GM19238 (cell line): ENCODE measurements at regions not wholly inside any gene's neighbourhood (a gene's known extent, or its start where the extent isn't known, plus 50 kb on each side); places are given as distances from the start of the nearest gene placed in this dataset.

Experiments used
- DNase-seq: peaks from one replicate; pipeline ENCODE4 v3.0.0; 2011; ENCODE audit warnings: low spot score; ENCODE audit not compliant: insufficient read length

DNA sequence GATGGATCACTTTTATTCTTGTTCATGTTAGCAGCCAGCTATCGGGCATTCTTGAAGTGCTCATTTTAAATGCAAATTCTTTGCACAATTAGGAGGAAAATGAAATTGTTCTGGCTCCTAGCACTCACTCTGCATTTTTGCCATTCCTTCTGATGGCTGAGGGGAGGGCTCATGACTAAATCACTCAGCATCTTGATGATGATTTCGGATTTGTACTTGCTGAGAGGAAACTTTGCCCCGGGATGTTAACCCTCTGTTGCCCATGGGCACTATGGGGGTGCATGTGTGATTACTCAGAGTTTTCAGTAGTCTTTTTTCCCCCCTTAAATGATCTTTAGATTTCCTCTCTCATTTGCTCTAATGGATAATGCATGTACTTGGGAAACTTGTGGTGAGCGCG lies 299.6 kb upstream of the C2CD4B start:
- DNase-seq = no peak

- DNase-seq = no peak
Observed at GRCh38 chr15:62465173-62465572, 300.1 kb upstream of the C2CD4B start.

GRCh38 chr15:62469478-62469873 lies 304.4 kb upstream of the C2CD4B start:
- no peak for DNase-seq

DNA sequence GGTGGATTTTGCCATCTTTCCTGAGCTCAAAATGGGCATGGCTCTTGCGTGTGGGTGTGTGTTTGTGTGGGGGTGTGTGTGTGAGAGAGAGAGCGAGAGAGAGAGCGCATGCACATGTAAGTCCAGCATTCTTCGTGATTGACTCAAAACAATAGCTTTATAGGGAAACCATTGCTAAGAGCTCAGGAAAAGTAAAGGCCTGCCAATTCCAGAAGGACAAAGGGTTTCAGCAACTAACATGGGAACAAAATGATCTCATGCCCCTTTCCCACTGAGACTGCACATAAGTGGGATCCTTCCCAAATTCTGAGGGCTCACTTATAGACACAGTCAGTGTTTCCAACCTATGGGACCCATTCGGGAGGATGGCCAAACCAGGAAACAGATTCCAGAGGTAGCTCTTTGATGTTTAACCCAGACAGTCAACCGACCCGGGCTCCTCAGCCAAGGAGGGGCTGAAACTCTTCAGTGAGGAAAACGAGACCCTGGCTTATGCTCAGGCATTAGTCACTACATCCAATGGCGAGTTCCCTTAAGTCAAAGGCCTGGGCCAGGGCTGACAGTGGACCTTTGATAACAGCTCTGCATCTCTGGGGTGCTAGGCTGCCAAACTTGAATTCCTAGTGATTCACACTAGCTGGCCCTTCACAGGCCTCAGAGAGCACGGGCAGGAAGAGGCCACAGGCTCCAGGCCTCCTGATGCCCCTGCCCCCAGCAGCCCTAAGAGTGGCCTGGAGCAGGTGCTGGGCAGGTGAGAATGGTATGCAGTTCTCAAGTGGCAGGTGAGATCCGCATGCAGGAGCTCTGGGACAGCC lies 305.0 kb upstream of the C2CD4B start:
- no peak for DNase-seq

DNA sequence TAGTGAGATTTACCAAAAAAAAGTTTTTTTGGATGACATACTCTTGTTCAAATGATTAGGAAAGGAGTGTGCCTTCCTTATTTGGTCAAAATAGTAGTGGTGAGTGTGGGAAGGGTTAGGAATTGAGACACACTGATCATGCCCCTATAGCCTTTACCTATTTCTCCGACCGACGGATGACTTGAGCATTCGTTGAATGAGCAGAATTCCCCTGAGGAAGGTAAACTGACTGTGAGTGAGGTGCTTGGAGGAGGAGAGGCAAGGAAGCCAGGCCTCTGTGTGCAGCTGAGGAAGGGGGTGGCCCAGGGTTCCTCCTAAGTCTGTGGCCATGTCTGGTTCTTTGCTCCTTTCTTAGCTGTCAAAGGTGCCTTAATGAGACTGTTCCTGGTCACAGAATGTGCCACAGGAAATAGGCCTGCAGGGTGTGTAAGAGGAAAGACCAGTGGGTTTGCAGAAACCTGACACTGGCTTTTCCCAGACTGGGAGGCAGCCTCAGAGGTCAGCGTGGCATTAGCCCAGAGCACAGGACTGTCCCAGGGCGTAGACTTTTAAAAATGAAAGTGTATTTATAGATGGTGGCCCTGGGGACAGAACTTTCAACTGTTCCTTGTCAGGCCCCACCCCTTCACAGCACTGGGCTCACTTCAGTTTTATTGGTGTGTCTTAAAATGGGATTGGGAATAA lies 307.7 kb upstream of the C2CD4B start:
- DNase-seq = no peak

- no peak for DNase-seq
Observed at GRCh38 chr15:62474021-62474770, 309.1 kb upstream of the C2CD4B start.

- no peak for DNase-seq
Observed at GRCh38 chr15:62474771-62475124, 309.7 kb upstream of the C2CD4B start.

- DNase-seq = no peak
Observed at GRCh38 chr15:62475591-62475990, 310.5 kb upstream of the C2CD4B start.

- DNase-seq = no peak
Observed at GRCh38 chr15:62476163-62476562, 311.1 kb upstream of the C2CD4B start.

DNA sequence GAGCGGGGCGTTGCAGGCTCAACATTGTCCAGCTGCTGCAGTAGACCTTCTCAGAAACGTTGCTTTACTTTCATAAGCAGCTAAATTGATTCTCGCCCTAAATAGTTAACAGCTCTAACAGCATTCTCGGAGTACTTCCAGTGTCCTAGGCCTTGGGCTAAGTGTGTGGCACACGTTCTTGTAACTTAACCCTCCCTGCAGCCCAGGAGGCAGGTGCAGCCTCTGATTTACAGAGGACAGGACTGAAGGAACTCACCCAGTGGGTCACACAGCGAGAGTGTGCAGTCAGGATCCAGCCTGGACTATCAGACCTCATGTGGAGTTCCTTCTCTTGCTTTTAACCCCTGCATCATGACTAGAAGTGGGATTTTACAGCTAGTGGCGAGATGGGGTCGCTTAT lies 312.8 kb upstream of the C2CD4B start:
- no peak for DNase-seq

- peak; percentile 42 for DNase-seq
Observed at GRCh38 chr15:62482785-62483429, 317.8 kb upstream of the C2CD4B start.

GRCh38 chr15:62483814-62484213 lies 318.7 kb upstream of the C2CD4B start:
- DNase-seq = no peak

GRCh38 chr15:62485170-62485720 lies 320.2 kb upstream of the C2CD4B start:
- DNase-seq = no peak

DNA sequence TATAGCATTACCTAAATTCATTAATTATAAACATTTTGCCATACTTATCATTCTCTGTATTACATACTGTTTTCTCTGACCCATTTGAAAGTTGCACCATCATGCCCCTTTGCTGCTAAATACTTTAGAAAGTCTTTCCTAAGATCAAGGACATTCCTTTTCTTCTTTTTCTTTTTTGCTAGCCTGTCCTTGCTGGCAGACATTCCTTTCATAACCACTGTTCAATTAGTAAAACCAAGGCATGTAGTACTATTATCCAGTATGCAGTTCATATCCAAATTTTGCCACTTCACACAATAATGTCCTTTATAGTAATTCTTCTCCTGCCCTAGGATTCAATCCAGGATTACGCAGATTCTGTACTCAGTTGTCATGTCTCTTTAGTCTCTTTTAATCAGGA lies 321.0 kb upstream of the C2CD4B start:
- DNase-seq = no peak

DNA sequence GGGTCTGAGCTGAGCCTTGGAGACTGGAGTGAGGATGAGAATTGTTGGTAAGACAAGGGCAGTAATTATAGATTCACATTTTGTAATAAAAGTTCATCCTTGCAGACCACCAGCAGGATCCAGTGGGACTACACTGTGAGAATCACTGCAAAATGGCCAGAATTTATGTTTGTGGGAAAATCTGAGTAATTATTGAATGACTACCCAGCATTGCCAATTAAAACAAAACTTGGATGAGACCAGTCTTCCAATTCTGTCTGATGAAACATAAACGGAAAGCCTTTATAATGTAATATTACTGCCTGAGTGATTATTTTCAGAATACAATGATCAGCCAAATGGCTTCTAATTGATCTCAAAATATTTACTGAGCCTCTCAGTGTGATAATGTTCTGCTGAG lies 323.3 kb upstream of the C2CD4B start:
- DNase-seq = no peak

DNA sequence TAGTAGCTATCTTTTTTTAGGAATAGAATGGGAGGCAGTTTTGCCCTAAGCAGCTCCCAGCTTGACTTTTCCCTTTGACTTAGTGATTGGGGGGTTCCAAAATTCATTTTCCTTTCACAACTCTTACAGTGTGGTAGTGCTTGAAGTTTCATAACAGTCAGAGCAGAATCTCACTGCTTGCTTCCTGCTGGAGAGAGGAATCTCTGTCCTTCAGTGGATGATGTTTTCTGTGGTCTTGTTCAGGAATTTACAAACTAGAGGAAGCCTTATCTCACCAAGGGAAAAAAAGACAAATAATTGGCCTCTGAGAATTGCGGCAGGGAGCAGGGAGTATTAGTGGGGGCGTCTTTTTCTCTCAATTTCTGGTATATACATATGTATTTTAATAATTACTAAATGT lies 326.6 kb upstream of the C2CD4B start:
- DNase-seq = no peak

DNA sequence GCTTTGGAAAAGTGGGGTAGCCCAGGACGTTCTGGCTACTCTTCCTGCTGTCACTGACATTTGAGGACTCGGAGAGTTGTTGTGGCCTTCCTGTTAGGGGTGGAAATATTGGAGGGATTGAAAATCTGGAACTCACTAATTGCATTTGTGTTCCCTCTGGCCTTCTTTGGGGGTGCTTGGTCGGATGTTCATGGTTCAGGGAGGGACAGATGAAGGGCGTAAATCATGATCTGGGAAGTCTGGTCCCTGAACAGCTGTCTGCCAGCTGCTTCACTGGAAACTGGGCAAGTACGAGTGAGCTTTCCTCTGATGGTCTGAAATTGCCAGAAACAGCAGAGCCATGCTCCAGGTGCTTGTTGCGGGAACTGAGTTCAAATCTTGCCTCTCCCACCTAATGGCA lies 327.8 kb upstream of the C2CD4B start:
- DNase-seq = no peak

GRCh38 chr15:62494197-62494596 lies 329.1 kb upstream of the C2CD4B start:
- DNase-seq = no peak

DNA sequence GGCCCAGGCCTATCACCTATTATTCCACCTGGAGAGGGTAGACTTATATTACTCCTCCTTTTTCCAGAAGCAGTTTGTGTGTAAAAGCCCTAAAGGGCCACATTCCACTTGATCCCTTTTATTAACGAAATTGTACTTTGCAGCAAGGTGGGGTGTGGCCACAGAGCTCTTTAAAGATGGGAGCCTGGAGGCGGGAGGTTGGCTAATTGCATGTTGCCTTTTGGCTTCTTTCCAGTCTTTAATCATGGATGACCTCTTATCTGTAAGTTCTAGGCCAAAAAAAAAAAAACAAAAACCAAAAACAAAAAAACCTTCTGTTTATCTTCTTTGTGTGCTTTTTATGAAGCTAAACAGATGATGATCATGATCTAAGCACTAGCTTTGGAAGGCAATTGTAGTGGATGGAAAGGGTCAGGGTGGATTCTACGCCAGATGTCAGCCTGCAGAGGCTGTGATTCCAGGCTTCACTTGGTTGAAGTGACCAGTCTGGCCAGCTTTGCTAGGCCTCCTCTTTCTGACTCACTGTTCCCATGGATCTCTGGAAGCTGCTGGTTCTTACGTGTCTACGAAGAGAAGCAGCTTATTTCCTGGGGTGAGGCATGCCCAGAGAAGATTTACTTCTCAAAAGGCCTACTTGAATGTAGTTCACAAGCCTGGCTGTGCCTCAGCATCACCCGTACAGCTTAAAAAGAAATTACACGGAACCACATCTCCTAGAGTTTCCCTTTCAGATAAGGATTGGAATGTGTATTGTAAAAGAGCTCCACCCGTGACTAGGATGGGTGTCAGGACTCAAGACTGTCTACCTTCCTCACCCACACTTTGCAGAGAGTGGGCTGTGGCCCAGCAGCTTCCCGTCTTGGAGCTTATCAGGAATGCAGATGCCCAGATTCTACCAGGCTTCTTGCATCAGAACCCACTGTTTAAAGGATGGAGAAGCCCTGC lies 330.9 kb upstream of the C2CD4B start:
- no peak for DNase-seq

DNA sequence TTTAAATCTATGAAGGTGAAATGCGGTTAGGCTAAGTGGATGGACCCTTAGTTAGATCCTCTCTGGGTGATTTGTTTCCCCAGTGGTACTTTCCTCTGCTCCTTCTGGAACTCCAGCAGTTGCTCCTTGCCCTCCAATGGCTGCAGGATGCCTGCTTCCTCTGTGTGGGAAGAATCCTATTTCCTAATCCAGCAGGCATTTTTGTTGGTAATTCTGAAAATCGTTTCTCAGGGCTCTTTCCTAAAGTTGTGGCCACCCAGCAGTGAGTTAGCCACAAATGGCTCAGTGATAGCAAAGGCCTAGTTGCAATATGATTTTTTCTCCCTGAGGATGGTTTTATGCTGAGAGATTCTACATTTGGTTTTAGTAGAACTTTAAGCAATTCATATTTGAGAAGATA lies 332.3 kb upstream of the C2CD4B start:
- no peak for DNase-seq
